ENCODE measurements at regions not wholly inside any gene's neighbourhood (a gene's known extent, or its start where the extent isn't known, plus 50 kb on each side); places are given as distances from the start of the nearest gene placed in this dataset.
"Not testable (repeated sequence)": the region's sequence is repeated elsewhere in the genome, so short reads cannot be mapped to it uniquely, and the experiment has no call there.

GRCh38 chr1:29386453-29386852 is 150.1 kb downstream of the PTPRU start:
- DNase-seq (ENCODE audit: missing footprints); intact Hi-C loops (cut with DNase I); ATAC-seq: not testable (repeated sequence)

- DNase-seq (ENCODE audit: missing footprints) (no peak), ATAC-seq (no peak)
- intact Hi-C loops (cut with DNase I): no loop called here
Observed at GRCh38 chr1:29385966-29386365, 149.6 kb downstream of the PTPRU start.

GRCh38 chr1:29384496-29385015 is 148.2 kb downstream of the PTPRU start:
- intact Hi-C loops (cut with DNase I): no loop called here
- ATAC-seq (no peak), DNase-seq (ENCODE audit: missing footprints) (no peak)

- DNase-seq (ENCODE audit: missing footprints) (no peak), ATAC-seq (no peak)
- intact Hi-C loops (cut with DNase I): no loop called here
Observed at GRCh38 chr1:29383746-29384371, 147.5 kb downstream of the PTPRU start.

GRCh38 chr1:29382851-29383745 is 146.8 kb downstream of the PTPRU start:
- DNase-seq (ENCODE audit: missing footprints): no peak
- intact Hi-C loops (cut with DNase I): no loop called here
- ATAC-seq: no peak

GRCh38 chr1:29381426-29381825 is 145.1 kb downstream of the PTPRU start:
- intact Hi-C loops (cut with DNase I): no loop called here
- ATAC-seq (no peak), DNase-seq (ENCODE audit: missing footprints) (no peak)

GRCh38 chr1:29380532-29380931 is 144.2 kb downstream of the PTPRU start:
- ATAC-seq (no peak), DNase-seq (ENCODE audit: missing footprints) (no peak)
- intact Hi-C loops (cut with DNase I): no loop called here

- ATAC-seq: no peak
- DNase-seq (ENCODE audit: missing footprints): no peak
- intact Hi-C loops (cut with DNase I): no loop called here
Observed at GRCh38 chr1:29379443-29380073, 143.2 kb downstream of the PTPRU start.
